ENCODE measurements at regions not wholly inside any gene's neighbourhood (a gene's known extent, or its start where the extent isn't known, plus 50 kb on each side); places are given as distances from the start of the nearest gene placed in this dataset.

DNA sequence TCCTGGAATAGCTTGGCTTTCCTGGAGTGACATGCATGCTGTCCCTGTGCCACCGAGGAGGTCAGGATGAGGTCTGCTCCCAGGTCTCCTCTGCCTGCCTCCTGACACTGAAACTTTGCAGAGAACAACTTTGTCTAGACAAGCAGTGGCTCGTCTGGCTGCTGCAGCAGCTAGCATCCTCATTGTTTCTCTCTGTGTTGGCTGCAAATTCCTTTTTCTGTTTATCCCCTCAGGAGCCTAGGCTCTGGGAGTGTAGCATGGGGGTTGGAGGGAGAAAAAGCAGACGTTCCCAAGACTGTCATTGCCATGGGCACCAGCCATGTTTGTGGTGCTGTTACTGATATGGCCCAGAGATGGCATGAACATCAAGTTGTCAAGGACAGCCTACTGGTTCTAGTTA is 208.7 kb upstream of the LRIG1 start:
- TF ChIP-seq POLR2AphosphoS5 (IDR thresholded peaks at IDR 0.05; ENCODE audit: low read depth, low read length) (no peak), POLR2A (IDR thresholded peaks at IDR 0.05; ENCODE audit: low read depth, low read length) (no peak), TAF1 (IDR thresholded peaks at IDR 0.05; ENCODE audit: low read depth, low read length) (no peak), SPI1 (IDR thresholded peaks at IDR 0.05; ENCODE audit: low read depth, low read length) (no peak), PAX5 (IDR thresholded peaks at IDR 0.05; ENCODE audit: insufficient read depth, low read length, severe bottlenecking) (no peak), POU2F2 (IDR thresholded peaks at IDR 0.05; ENCODE audit: low read depth, low read length) (no peak)
